Endothelial cell (in vitro differentiated cells): ENCODE measurements at regions not wholly inside any gene's neighbourhood (a gene's known extent, or its start where the extent isn't known, plus 50 kb on each side); places are given as distances from the start of the nearest gene placed in this dataset.

Source experiments
- DNase-seq: peaks from one replicate; pipeline ENCODE4 v3.0.0; 2021; ENCODE audit warnings: low spot score
- H3K27ac Mint-ChIP-seq: one replicate; pipeline ENCODE4 v1.8.0; 2021; ENCODE audit warnings: mixed read lengths, inconsistent platforms; ENCODE audit not compliant: unreplicated experiment
- H3K27me3 Mint-ChIP-seq: one replicate; pipeline ENCODE4 v1.8.0; 2021; ENCODE audit warnings: mild to moderate bottlenecking, moderate library complexity, mixed read lengths, inconsistent platforms; ENCODE audit not compliant: unreplicated experiment
- H3K36me3 Mint-ChIP-seq: one replicate; pipeline ENCODE4 v1.8.0; 2021; ENCODE audit warnings: mild to moderate bottlenecking, low read depth, mixed read lengths, inconsistent platforms; ENCODE audit not compliant: unreplicated experiment
- H3K4me1 Mint-ChIP-seq: one replicate; pipeline ENCODE4 v1.8.0; 2021; ENCODE audit warnings: mild to moderate bottlenecking, mixed read lengths, inconsistent platforms; ENCODE audit not compliant: unreplicated experiment
- H3K4me3 Mint-ChIP-seq: one replicate; pipeline ENCODE4 v1.8.0; 2021; ENCODE audit warnings: mild to moderate bottlenecking, mixed read lengths, inconsistent platforms; ENCODE audit not compliant: unreplicated experiment
- H3K9me3 Mint-ChIP-seq: one replicate; pipeline ENCODE4 v1.8.0; 2021; ENCODE audit warnings: mixed read lengths, inconsistent platforms; ENCODE audit not compliant: unreplicated experiment
- TF ChIP-seq, protein P1 (sequence below): fragments of 200-600 bp; sonication (generic); IDR thresholded peaks from one replicate; pipeline ENCODE4 v1.5.0; 2021; ENCODE audit warnings: antibody characterized with exemption; ENCODE audit not compliant: unreplicated experiment

GRCh38 chr12:58523360-58523759 lies 396.9 kb downstream of the LRIG3 start:
- Mint-ChIP-seq H3K27ac (no peak overlapping the region), H3K9me3 (peaks cover 4% of the 10 kb centered on the region), H3K27me3 (no peaks in the 10 kb centered on the region), H3K4me3 (no peak overlapping the region), H3K36me3 (peaks cover 5% of the 10 kb centered on the region), H3K4me1 (no peaks in the 10 kb centered on the region)
- TF ChIP-seq, protein P1, sequence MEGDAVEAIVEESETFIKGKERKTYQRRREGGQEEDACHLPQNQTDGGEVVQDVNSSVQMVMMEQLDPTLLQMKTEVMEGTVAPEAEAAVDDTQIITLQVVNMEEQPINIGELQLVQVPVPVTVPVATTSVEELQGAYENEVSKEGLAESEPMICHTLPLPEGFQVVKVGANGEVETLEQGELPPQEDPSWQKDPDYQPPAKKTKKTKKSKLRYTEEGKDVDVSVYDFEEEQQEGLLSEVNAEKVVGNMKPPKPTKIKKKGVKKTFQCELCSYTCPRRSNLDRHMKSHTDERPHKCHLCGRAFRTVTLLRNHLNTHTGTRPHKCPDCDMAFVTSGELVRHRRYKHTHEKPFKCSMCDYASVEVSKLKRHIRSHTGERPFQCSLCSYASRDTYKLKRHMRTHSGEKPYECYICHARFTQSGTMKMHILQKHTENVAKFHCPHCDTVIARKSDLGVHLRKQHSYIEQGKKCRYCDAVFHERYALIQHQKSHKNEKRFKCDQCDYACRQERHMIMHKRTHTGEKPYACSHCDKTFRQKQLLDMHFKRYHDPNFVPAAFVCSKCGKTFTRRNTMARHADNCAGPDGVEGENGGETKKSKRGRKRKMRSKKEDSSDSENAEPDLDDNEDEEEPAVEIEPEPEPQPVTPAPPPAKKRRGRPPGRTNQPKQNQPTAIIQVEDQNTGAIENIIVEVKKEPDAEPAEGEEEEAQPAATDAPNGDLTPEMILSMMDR: no peak
- no peak for DNase-seq

DNA sequence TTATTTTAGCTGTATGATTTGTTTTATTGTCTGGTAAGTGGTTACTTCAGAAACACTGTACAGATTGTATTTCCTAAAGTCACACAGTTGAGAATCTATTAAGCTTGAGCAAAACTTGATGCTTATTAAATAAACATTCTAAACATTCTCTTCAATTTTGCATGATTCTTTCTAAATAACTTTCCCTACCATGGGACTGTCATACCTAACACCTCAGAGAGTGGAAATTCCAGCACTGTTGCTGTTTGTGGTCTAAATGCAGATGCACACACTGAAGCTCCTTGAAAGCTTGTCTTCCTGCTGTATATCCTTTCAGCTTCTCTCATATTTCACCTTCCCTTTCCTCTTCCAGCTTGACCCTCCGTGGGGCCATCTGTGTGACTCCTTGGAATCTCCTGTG lies 392.0 kb downstream of the LRIG3 start:
- TF ChIP-seq, protein P1: no peak
- H3K9me3 Mint-ChIP-seq: no peaks in the 10 kb centered on the region
- no peak overlapping the region for H3K4me3 Mint-ChIP-seq
- H3K27ac Mint-ChIP-seq: no peak overlapping the region
- DNase-seq: no peak
- no peaks in the 10 kb centered on the region for H3K36me3 Mint-ChIP-seq
- no peaks in the 10 kb centered on the region for H3K4me1 Mint-ChIP-seq
- no peaks in the 10 kb centered on the region for H3K27me3 Mint-ChIP-seq

DNA sequence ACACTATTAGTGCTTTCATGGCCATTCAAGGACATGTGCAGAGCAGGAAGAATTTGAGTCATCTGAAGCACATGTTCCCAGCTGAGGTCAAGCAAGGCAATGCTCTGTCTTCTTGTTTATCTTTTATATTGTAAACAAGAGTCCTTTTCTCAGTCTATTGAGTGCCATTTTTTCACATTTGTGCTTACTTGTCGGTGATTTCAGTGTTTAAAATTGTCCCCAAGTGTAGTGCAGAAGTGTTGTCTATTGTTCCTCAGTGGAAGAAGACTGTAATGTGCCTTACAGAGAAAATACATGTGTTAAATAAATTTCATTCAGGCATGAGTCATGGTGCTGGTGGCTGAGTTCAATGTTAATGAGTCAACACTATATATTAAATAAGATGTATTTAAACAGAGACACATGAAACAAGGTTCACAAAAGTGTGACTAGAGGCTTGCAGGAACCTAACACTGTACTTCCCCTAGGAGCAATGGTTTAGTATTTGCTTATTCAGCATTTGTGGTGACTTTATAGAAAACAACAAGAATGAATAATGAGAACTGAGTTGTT lies 391.1 kb downstream of the LRIG3 start:
- peaks cover 4% of the 10 kb centered on the region for H3K4me1 Mint-ChIP-seq
- DNase-seq: no peak
- H3K27me3 Mint-ChIP-seq: peaks cover 1% of the 10 kb centered on the region
- no peaks in the 10 kb centered on the region for H3K36me3 Mint-ChIP-seq
- no peaks in the 10 kb centered on the region for H3K9me3 Mint-ChIP-seq
- TF ChIP-seq, protein P1: no peak
- H3K27ac Mint-ChIP-seq: no peak overlapping the region
- H3K4me3 Mint-ChIP-seq: no peak overlapping the region

- Mint-ChIP-seq H3K27ac (no peak overlapping the region), H3K4me3 (no peak overlapping the region), H3K36me3 (no peaks in the 10 kb centered on the region), H3K4me1 (peaks cover 4% of the 10 kb centered on the region), H3K9me3 (no peaks in the 10 kb centered on the region), H3K27me3 (peaks cover 1% of the 10 kb centered on the region)
- DNase-seq: no peak
- TF ChIP-seq, protein P1: no peak
These were observed 390.2 kb downstream of the LRIG3 start for GRCh38 chr12:58529897-58530741.

DNA sequence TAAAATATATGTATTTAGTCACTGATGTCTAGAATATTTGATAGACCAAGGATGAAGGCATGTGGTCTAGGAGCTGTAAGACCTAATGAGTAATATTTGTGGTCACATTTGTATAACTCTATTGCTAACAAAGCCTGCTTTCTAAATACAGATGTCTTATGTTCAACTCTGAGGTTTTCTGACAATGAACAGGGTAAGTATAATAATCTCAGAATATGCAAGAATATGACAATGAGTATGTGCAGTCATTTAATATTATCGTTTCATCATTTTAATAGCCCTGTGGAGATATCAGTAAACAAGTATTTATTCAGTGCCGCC lies 389.6 kb downstream of the LRIG3 start:
- Mint-ChIP-seq H3K4me1 (peaks cover 4% of the 10 kb centered on the region), H3K27me3 (peaks cover 1% of the 10 kb centered on the region), H3K4me3 (no peak overlapping the region), H3K36me3 (no peaks in the 10 kb centered on the region), H3K9me3 (no peaks in the 10 kb centered on the region), H3K27ac (no peak overlapping the region)
- DNase-seq: no peak
- TF ChIP-seq, protein P1: no peak
